Epithelial cell of proximal tubule (primary cell): ENCODE measurements at regions not wholly inside any gene's neighbourhood (a gene's known extent, or its start where the extent isn't known, plus 50 kb on each side); places are given as distances from the start of the nearest gene placed in this dataset.
A peak's percentile ranks its signal among the peaks of the same experiment; 100 is the strongest.

Experiments
- DNase-seq: peaks from one replicate; pipeline ENCODE4 v3.0.0-alpha.2; 2011; ENCODE audit warnings: low read depth
- H3K4me3 ChIP-seq: 2 replicates; pipeline ENCODE4 v1.5.1; 2011; ENCODE audit warnings: low read depth, mild to moderate bottlenecking, low read length
- TF ChIP-seq, protein P1 (sequence below): conservative IDR thresholded peaks from 2 replicates; pipeline ENCODE4 v1.5.1; 2012; ENCODE audit warnings: low read depth, mild to moderate bottlenecking, low read length

DNA sequence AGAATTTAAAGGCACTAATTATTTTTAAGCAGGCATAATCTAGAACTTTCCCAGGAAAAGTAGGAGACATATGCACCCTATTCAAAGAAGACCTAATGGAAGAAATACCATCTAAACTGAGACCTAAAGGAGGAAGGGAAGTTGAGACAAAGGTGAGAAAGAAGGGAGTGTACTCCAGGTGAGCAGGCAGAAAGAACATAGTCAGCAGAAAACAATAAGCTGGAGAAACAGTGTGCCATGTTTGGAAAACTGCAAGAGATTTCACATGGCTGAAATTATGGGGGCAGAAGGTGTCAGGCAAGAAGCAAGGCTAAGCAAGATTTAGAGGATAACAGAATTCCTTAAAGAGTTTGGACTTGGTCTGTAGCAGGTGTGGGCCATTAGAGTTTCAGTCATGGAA is 167.0 kb upstream of the USP25 start:
- TF ChIP-seq, protein P1, sequence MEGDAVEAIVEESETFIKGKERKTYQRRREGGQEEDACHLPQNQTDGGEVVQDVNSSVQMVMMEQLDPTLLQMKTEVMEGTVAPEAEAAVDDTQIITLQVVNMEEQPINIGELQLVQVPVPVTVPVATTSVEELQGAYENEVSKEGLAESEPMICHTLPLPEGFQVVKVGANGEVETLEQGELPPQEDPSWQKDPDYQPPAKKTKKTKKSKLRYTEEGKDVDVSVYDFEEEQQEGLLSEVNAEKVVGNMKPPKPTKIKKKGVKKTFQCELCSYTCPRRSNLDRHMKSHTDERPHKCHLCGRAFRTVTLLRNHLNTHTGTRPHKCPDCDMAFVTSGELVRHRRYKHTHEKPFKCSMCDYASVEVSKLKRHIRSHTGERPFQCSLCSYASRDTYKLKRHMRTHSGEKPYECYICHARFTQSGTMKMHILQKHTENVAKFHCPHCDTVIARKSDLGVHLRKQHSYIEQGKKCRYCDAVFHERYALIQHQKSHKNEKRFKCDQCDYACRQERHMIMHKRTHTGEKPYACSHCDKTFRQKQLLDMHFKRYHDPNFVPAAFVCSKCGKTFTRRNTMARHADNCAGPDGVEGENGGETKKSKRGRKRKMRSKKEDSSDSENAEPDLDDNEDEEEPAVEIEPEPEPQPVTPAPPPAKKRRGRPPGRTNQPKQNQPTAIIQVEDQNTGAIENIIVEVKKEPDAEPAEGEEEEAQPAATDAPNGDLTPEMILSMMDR, result no peak
- no peak overlapping the region for H3K4me3 ChIP-seq
- no peak for DNase-seq

- TF ChIP-seq, protein P1, result no peak
- no peak overlapping the region for H3K4me3 ChIP-seq
- no peak for DNase-seq
Observed at GRCh38 chr21:15564907-15565306, 164.9 kb upstream of the USP25 start.

DNA sequence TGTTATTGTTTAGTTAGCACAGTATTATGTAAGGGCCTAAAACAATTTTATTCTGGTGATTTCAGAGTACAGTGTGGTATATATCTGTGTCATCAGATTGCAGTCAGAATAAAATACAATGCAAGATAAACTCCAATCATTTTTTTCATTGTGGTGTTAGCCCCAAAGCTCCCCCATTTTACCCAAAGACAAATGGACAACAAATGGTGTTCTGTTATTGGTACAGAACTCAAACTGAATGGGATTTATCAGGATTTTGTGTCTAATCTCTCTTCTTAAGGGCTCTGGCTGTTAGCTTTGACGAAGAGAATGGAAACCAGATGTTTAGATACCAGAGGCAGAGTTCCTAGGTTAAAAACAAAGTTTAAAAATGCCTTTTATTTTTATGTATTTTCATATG is 163.1 kb upstream of the USP25 start:
- DNase-seq, result no peak
- TF ChIP-seq, protein P1, result no peak
- no peak overlapping the region for H3K4me3 ChIP-seq

GRCh38 chr21:15567191-15567590 is 162.6 kb upstream of the USP25 start:
- H3K4me3 ChIP-seq, result no peak overlapping the region
- no peak for DNase-seq
- TF ChIP-seq, protein P1, result no peak

- TF ChIP-seq, protein P1, result no peak
- no peak for DNase-seq
- H3K4me3 ChIP-seq, result no peak overlapping the region
Observed at GRCh38 chr21:15568516-15568915, 161.3 kb upstream of the USP25 start.

GRCh38 chr21:15586752-15587427 is 142.9 kb upstream of the USP25 start:
- DNase-seq, result no peak
- TF ChIP-seq, protein P1, result no peak
- H3K4me3 ChIP-seq, result no peak overlapping the region

DNA sequence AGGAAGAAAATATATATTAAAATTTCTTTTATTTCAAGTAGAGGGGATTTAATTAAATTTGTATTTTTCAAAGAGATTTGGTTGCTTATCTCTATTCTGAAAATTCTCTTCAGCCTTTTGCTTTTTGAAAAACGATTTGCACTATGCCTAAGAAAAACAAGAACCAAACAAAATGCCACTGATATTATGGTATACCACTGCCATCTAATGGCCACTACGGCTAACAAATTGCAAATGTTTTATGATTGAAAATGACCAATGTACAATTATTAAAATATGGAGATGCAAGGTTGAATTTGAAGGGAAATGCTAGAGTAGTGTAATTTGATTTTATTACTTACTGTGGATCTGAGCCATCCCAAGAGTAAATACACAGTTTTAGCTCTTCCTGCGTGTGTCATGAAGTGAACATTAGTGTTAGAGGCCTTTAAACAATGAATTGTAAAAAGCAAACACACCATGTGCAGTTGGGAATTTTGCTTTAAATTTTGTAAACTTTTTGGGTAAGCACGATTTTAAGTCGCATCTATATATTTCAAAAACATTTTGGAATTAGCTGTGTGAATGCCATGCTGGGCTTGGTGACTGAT is 137.4 kb upstream of the USP25 start:
- no peak overlapping the region for H3K4me3 ChIP-seq
- TF ChIP-seq, protein P1, result peak; percentile 64
- DNase-seq, result peak; percentile 9
